Smooth muscle cell (in vitro differentiated cells): ENCODE measurements at regions not wholly inside any gene's neighbourhood (a gene's known extent, or its start where the extent isn't known, plus 50 kb on each side); places are given as distances from the start of the nearest gene placed in this dataset.

ENCODE experiments used
- DNase-seq: peaks from one replicate; lab custom pipeline; 2025; ENCODE audit not compliant: unreplicated experiment; lab: John Stamatoyannopoulos, UW
- H2AFZ ChIP-seq: fragments of 200-600 bp; sonication (generic); 2 replicates; pipeline ENCODE4 v1.6.0; 2016; ENCODE audit warnings: antibody characterized with exemption, low read depth, mild to moderate bottlenecking
- H3F3A ChIP-seq: fragments of 200-600 bp; sonication (generic); 2 replicates; pipeline ENCODE4 v1.6.0; 2017; ENCODE audit warnings: antibody characterized with exemption, low read depth
- H3K27ac ChIP-seq: fragments of 200-600 bp; sonication (generic); 2 replicates; pipeline ENCODE4 v1.5.1; 2016; ENCODE audit warnings: low read depth, mild to moderate bottlenecking
- H3K27me3 ChIP-seq: fragments of 200-600 bp; sonication (generic); 2 replicates; pipeline ENCODE4 v1.6.1; 2016; ENCODE audit warnings: low read depth, mild to moderate bottlenecking
- H3K36me3 ChIP-seq: fragments of 200-600 bp; sonication (generic); 2 replicates; pipeline ENCODE4 v1.5.1; 2016; ENCODE audit warnings: low read depth
- H3K4me1 ChIP-seq: fragments of 200-600 bp; sonication (generic); 2 replicates; pipeline ENCODE4 v1.5.1; 2016; ENCODE audit warnings: low read depth
- H3K4me2 ChIP-seq: fragments of 200-600 bp; sonication (generic); 2 replicates; pipeline ENCODE4 v1.6.0; 2016; ENCODE audit warnings: mild to moderate bottlenecking
- H3K4me3 ChIP-seq: fragments of 200-600 bp; sonication (generic); 2 replicates; pipeline ENCODE4 v1.5.1; 2016; ENCODE audit warnings: mild to moderate bottlenecking
- H3K79me2 ChIP-seq: fragments of 200-600 bp; sonication (generic); 2 replicates; pipeline ENCODE4 v1.6.0; 2016; ENCODE audit warnings: low read depth, mild to moderate bottlenecking
- H3K9ac ChIP-seq: fragments of 200-600 bp; sonication (generic); 2 replicates; pipeline ENCODE4 v1.6.0; 2016; ENCODE audit warnings: low read depth
- H3K9me3 ChIP-seq: fragments of 200-600 bp; sonication (generic); replicated peaks from 2 replicates; pipeline ENCODE4 v1.5.1; 2016; ENCODE audit warnings: low read depth
- H4K20me1 ChIP-seq: fragments of 200-600 bp; sonication (generic); 2 replicates; pipeline ENCODE4 v1.6.0; 2016; ENCODE audit warnings: low read depth
- CTCF ChIP-seq: fragments of 200-600 bp; sonication (generic); IDR thresholded peaks from 2 replicates; pipeline ENCODE4 v1.5.1; 2017; ENCODE audit warnings: borderline replicate concordance, mild to moderate bottlenecking, antibody characterized with exemption; ENCODE audit not compliant: insufficient read depth, poor library complexity, severe bottlenecking
- WGBS: methylation state at CpG from one replicate; pipeline ENCODE4 v1.1.7; 2016; ENCODE audit warnings: low lambda C conversion rate; 5-methylcytosine and 5-hydroxymethylcytosine counted together

- no peaks in the 10 kb centered on the region for H3F3A ChIP-seq
- WGBS = 87% methylated on average over 11 of the region's 11 CpGs
- TF ChIP-seq CTCF = no peak
- no peaks in the 10 kb centered on the region for H3K36me3 ChIP-seq
- H3K27me3 ChIP-seq = no peaks in the 10 kb centered on the region
- H2AFZ ChIP-seq = no peak overlapping the region
- H3K4me2 ChIP-seq = no peak overlapping the region
- H3K4me3 ChIP-seq = no peak overlapping the region
- H3K9ac ChIP-seq = no peak overlapping the region
- no peaks in the 10 kb centered on the region for H3K9me3 ChIP-seq
- H3K27ac ChIP-seq = no peak overlapping the region
- H3K79me2 ChIP-seq = no peaks in the 10 kb centered on the region
- H4K20me1 ChIP-seq = no peaks in the 10 kb centered on the region
- peaks cover 8% of the 10 kb centered on the region for H3K4me1 ChIP-seq
- no peak for DNase-seq
Measured at GRCh38 chr14:104431929-104432541, 147.5 kb upstream of the C14orf180 start.

- TF ChIP-seq CTCF = no peak
Measured at GRCh38 chr14:104432611-104433231, 146.8 kb upstream of the C14orf180 start.

GRCh38 chr14:104433401-104434213, 146.0 kb upstream of the C14orf180 start:
- DNase-seq = no peak
- H3K79me2 ChIP-seq = no peaks in the 10 kb centered on the region
- H3K4me1 ChIP-seq = peaks cover 13% of the 10 kb centered on the region
- H4K20me1 ChIP-seq = no peaks in the 10 kb centered on the region
- H3K27ac ChIP-seq = no peak overlapping the region
- no peak overlapping the region for H3K9ac ChIP-seq
- H3K36me3 ChIP-seq = no peaks in the 10 kb centered on the region
- no peaks in the 10 kb centered on the region for H3K9me3 ChIP-seq
- H3K4me3 ChIP-seq = no peak overlapping the region
- WGBS = 93% methylated on average over 28 of the region's 29 CpGs
- no peak overlapping the region for H3K4me2 ChIP-seq
- H3F3A ChIP-seq = no peaks in the 10 kb centered on the region
- no peak for TF ChIP-seq CTCF
- H2AFZ ChIP-seq = no peak overlapping the region
- H3K27me3 ChIP-seq = no peaks in the 10 kb centered on the region

More at GRCh38 chr14:104432611-104433231, 146.8 kb upstream of the C14orf180 start:
- no peaks in the 10 kb centered on the region for H3K9me3 ChIP-seq
- H2AFZ ChIP-seq = no peak overlapping the region
- no peaks in the 10 kb centered on the region for H3F3A ChIP-seq
- H3K79me2 ChIP-seq = no peaks in the 10 kb centered on the region
- no peaks in the 10 kb centered on the region for H4K20me1 ChIP-seq
- no peak overlapping the region for H3K27ac ChIP-seq
- no peak overlapping the region for H3K4me2 ChIP-seq
- WGBS = 94% methylated on average over 27 of the region's 27 CpGs
- no peak overlapping the region for H3K4me3 ChIP-seq
- no peak for DNase-seq
- H3K4me1 ChIP-seq = peaks cover 13% of the 10 kb centered on the region
- H3K9ac ChIP-seq = no peak overlapping the region
- H3K36me3 ChIP-seq = no peaks in the 10 kb centered on the region
- no peaks in the 10 kb centered on the region for H3K27me3 ChIP-seq
